Brain microvascular endothelial cell (primary cell): ENCODE measurements at regions not wholly inside any gene's neighbourhood (a gene's known extent, or its start where the extent isn't known, plus 50 kb on each side); places are given as distances from the start of the nearest gene placed in this dataset.

ENCODE experiments used
- DNase-seq: peaks from one replicate; pipeline ENCODE4 v3.0.0-alpha.2; 2020
- H3K27ac ChIP-seq: fragments of 250-450 bp; sonication (Bioruptor Pico); 2 replicates; pipeline ENCODE4 v1.5.1; 2020; ENCODE audit warnings: mild to moderate bottlenecking, moderate library complexity
- H3K27me3 ChIP-seq: fragments of 250-450 bp; sonication (Bioruptor Pico); replicated peaks from 2 replicates; pipeline ENCODE4 v1.5.1; 2020; ENCODE audit warnings: mild to moderate bottlenecking
- H3K36me3 ChIP-seq: fragments of 250-450 bp; sonication (Bioruptor Pico); replicated peaks from 2 replicates; pipeline ENCODE4 v1.5.1; 2020; ENCODE audit warnings: mild to moderate bottlenecking
- H3K4me3 ChIP-seq: 2 replicates; pipeline ENCODE4 v1.5.1; 2011; ENCODE audit warnings: low read depth, mild to moderate bottlenecking, control low read depth, low read length, moderate library complexity
- in situ Hi-C: cut with HindIII; loops from 2 replicates; pipeline ENCODE4 v1.10.0; 2017; ENCODE audit warnings: low sequenced_read_pairs, low pct_ligation_motif_present
- TF ChIP-seq, protein P1 (sequence below): IDR thresholded peaks from 2 replicates; pipeline ENCODE4 v1.5.1; 2011; ENCODE audit warnings: low read depth, mild to moderate bottlenecking, moderate library complexity, low read length, control low read depth, inconsistent platforms; ENCODE audit errors: missing control alignments

DNA sequence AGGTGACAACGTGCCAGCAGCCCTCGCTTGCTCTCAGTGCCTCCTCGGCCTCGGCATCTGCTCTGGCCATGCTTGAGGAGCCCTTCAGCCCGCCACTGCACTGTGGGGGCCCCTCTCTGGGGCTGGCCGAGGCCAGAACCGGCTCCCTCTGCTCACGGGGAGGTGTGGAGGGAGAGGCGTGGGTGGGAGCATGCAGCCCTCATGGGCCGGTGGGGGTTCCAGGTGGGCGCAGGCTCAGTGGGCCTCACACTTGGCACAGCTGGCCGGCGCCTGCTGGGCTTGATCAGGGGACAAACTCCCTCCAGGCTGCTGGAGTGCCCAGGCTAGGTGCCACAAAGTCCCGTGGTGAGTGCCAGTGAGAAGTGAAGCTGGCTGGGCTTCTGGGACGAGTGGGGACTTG lies 566.6 kb upstream of the ID4 start:
- Histone ChIP-seq H3K27me3 (no peaks in the 10 kb centered on the region), H3K4me3 (no peak overlapping the region), H3K36me3 (no peaks in the 10 kb centered on the region), H3K27ac (no peak overlapping the region)
- DNase-seq, result no peak
- in situ Hi-C loops, result no loop called here
- TF ChIP-seq, protein P1, sequence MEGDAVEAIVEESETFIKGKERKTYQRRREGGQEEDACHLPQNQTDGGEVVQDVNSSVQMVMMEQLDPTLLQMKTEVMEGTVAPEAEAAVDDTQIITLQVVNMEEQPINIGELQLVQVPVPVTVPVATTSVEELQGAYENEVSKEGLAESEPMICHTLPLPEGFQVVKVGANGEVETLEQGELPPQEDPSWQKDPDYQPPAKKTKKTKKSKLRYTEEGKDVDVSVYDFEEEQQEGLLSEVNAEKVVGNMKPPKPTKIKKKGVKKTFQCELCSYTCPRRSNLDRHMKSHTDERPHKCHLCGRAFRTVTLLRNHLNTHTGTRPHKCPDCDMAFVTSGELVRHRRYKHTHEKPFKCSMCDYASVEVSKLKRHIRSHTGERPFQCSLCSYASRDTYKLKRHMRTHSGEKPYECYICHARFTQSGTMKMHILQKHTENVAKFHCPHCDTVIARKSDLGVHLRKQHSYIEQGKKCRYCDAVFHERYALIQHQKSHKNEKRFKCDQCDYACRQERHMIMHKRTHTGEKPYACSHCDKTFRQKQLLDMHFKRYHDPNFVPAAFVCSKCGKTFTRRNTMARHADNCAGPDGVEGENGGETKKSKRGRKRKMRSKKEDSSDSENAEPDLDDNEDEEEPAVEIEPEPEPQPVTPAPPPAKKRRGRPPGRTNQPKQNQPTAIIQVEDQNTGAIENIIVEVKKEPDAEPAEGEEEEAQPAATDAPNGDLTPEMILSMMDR, result no peak

DNA sequence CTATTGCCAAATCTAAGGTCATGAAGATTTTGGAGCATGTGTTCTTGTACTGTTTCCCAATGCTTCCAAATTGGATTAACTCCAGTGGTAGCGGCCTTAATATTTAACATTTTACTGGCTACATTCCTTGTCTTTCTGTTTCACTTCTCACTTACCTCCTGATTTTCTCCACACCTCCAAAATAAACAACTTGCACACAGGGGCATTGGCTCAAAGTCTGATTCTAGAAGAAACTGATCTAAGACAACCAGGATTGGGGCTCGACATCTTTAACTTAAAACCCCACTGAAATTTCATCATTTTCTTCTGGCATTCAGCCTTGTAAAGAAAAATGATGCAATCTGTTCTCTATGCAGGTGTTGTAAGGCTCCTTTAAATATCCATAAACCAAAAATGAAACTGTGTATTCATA lies 557.9 kb upstream of the ID4 start:
- no peak for DNase-seq
- H3K27ac ChIP-seq, result no peak overlapping the region
- no peaks in the 10 kb centered on the region for H3K36me3 ChIP-seq
- TF ChIP-seq, protein P1, result no peak
- no peaks in the 10 kb centered on the region for H3K27me3 ChIP-seq
- in situ Hi-C loops, result no loop called here
- H3K4me3 ChIP-seq, result no peak overlapping the region

DNA sequence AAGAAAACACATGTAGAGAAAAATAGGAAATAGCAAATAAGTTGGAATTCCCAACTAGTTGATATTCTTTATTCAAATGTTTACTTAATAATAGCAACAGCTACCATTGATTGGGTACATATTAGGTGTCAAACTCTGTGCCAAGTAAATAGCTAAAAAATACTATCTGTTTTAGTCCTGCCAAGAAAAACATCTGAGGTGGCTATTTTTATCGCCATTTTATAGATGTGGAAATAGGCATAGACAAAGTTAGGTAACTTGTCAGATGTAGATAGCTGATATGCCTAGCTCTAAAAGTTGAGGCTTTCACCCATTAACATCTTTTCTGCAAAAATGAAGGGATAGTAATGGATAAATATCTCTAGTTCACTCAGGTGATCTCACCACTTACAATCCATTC lies 549.2 kb upstream of the ID4 start:
- no peak for DNase-seq
- TF ChIP-seq, protein P1, result no peak
- no peak overlapping the region for H3K4me3 ChIP-seq
- H3K27me3 ChIP-seq, result no peaks in the 10 kb centered on the region
- no peak overlapping the region for H3K27ac ChIP-seq
- H3K36me3 ChIP-seq, result no peaks in the 10 kb centered on the region
- in situ Hi-C loops, result no loop called here

DNA sequence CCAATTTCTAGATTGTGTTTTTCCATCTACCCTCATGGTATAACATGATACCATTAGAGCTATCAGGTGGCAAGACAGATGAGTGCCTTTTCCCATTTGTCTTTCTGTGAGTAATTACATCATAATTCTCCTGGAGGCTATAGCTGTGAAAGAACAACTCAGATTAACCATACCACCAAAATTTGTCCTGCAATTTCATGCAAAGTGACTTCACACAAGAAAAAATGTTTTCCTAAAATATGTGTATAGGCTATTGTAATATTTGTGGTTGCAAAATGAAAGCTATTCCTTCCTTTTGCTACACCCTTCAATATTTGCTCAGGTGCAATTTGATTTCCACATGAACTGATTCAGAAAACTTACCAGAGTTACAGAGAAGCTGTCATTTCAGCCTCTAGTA lies 547.7 kb upstream of the ID4 start:
- in situ Hi-C loops, result no loop called here
- Histone ChIP-seq H3K36me3 (no peaks in the 10 kb centered on the region), H3K4me3 (no peak overlapping the region), H3K27me3 (no peaks in the 10 kb centered on the region), H3K27ac (no peak overlapping the region)
- TF ChIP-seq, protein P1, result no peak
- no peak for DNase-seq

DNA sequence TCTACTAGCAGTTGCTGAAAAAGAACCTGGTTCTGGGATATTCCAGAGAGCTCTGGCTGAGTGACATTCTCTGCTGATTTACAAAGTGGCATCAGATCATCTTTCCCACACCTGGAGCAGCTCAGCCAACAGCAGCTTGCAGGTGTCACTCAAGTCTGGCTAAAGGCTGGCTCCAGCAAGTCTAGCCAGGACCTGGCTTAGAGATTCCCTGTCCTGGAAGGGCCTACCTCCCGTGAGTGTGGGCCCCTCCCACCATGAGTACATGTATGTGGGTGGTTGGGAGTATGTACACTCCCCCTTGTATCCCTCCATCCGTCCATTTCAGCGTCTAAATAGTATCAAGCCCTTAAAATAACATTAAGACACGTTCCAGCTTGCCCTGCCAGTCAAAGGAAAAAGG lies 539.3 kb upstream of the ID4 start:
- Histone ChIP-seq H3K27me3 (no peaks in the 10 kb centered on the region), H3K4me3 (no peak overlapping the region), H3K27ac (no peak overlapping the region), H3K36me3 (no peaks in the 10 kb centered on the region)
- DNase-seq, result no peak
- TF ChIP-seq, protein P1, result no peak
- in situ Hi-C loops, result no loop called here

DNA sequence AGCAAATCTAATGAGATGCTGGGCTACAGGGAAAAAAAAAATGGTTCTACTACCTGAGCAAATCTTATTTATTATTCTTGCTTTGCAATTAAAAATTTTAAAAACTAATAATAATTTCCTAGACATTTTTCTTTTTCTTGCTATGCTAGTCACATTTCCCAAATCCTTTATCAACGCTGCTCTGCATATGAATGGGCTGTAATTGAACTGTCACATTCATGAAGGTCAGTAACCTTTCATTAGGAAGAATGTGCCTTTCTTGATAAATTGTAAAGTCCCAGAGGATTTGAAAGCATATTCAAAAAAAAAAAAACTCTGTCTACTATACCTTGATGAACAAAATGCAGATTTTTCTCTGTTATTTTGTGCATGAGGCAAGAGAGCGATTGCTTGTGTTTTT lies 538.7 kb upstream of the ID4 start:
- Histone ChIP-seq H3K36me3 (no peaks in the 10 kb centered on the region), H3K27me3 (no peaks in the 10 kb centered on the region), H3K27ac (no peak overlapping the region), H3K4me3 (no peak overlapping the region)
- no peak for DNase-seq
- TF ChIP-seq, protein P1, result no peak
- in situ Hi-C loops, result no loop called here
